ENCODE measurements at regions not wholly inside any gene's neighbourhood (a gene's known extent, or its start where the extent isn't known, plus 50 kb on each side); places are given as distances from the start of the nearest gene placed in this dataset.

DNA sequence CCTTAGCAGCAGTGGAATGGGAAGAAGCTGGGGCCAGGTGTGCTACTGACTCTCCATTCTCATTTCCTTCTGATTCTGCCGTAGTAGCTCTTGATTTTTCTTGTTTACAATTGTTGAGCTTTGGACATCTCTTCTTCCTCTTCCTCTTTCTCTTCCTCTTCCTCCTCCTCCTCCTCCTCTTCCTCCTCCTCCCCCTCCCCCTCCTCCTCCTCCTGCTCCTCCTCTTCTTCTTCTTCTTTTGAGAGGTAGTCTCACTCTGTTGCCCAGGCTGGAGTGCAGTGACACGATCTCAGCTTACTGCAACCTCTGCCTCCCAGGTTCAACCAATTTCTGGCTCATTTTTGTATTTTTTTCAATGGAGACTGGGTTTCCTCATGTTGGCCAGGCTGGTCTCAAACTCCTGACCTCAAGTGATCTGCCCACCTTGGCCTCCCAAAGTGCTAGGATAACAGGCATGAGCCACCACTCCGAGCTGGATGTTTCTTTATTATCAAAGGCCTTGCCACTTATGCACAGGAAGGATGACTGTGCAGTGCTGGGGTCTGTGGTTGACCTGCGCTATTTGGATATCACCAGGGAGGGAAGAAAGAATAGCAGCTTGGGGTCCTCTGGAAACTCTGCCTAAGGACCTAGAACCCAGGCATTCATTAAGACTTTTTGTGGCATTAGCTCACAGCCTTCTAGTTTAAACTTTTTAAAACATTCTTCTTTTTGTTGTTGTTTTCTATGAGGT is 127.8 kb upstream of the KCNJ16 start:
- no peak for DNase-seq

DNA sequence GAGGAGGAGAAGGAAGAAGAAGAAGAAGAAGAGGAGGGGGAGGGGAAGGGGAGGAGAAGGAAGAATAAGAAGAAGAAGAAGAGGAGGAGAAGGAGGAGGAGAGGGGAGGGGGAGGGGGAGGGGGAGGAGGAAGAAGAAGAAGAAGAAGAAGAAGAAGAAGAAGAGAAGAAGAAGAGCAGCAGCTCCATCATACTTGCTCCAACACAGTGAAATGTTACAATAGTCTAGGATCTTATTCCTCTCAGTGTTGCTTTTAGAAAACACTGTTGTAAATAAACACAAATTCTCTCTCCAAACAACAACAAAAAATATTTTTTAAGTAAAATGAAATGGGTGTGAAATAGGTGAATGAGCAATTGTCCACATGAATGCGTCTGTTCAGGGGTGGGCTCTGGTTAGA is 126.6 kb upstream of the KCNJ16 start:
- no peak for DNase-seq

DNA sequence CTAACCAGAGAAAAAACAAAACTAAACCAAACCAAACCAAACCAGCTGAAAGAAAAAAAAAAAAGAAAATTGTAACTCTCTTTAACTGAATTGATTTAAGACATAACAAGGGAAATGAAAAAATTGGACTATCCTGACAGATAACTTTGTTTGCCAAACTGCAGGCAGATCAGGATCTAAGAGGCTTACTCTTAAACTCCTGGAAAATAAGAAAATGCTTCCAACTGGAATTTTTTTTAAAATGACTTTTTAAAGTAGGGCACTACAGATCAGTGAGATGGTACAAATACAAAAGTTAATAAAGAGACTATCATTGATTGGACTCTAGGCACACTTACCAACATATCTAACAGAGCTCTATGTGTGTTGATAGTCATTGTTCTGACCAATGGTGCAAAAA is 125.5 kb upstream of the KCNJ16 start:
- no peak for DNase-seq

DNA sequence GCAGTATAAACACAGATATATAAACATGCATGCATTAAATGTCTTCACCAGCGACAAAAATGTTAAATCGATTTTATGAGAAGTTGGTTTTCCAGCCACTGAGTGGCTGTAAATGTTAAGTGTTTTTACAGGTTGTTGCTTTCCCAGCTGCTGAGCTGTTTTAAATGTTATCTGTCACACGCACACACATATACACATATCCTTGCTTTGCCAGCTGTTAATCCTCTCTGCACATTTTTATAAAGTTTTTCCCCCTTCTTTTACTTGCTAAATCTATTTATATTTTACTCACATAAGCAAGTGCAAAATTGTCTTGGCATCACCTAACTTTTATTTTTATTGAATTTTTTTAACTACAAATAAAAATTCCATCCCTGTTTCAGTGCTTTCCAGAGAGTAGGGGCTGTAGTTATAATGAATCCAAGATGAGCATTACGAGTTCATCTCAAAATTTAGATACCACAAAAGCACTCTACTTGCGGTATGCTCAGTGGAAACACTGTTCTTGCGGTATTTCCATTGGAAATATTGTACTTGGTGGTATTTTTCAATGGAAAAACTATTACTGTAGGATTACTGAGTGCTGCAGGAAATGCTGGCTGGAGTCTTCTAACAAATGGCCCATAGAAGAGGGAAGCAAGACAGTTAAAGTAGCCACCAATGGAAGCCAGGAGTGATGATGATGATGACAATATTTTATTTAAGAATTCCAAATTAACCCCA is 124.9 kb upstream of the KCNJ16 start:
- DNase-seq, result no peak

DNA sequence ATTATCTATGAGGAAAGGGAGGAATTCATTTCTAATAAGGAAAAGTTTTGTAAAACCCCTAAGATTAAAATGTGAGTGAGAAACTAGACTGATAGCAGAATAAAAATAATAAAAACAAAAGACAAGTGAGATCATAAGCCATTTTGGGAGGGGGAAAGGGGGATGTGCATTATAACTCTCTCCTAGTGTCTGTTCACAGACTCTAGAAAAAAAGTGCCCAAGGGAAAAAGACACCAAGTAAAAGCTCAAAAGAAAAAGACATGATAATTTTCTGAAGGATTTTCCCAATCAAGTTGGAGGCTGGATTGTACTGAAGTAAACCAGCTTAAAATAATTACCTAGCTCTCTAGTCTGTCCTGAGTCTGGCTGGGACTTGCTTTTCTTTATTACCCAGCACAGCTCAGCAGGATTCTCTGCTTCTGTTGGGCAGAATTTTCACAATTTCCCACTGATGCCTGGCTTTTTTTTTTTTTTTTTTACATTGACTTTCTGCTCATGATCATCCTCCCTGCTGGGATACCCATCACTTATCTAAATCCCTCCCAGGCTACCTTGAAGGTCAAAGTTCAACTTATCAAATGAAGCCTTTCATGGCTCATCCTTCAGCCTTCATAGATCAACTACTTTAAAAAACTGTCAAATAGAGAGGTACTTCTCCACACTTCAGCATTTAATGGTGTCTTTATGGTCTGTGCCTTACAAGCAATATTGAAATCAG is 124.2 kb upstream of the KCNJ16 start:
- DNase-seq, result no peak

DNA sequence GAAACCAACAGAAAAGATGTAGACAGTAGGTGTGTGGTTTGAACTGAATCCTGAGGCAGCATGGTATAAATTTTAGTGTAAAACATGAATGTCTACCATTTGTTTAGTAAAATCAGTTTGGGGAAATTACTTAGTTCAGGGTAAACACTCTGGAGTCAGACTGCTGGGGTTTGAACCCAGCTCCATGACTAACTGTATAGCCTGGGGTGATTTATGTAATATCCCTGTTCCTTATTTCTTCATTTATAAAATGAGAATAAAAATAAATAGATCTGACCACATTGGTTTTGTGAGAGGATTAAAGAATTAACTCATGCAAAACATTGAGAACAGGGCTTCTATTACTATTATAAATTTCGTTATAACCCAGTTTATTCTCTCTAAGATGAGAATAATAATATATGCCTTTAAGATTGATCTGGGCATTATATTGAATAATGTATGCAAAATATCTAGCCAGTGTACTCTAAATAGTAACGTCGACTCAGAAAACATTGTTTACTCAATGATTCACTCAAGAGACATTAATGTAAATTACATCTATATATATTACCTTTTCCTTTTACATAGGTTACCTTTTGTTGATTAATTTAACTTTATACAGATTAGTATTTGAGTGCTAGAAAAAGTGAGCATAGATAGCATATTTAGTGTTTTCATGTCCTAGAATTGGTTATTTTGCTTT is 120.6 kb upstream of the KCNJ16 start:
- no peak for DNase-seq

DNA sequence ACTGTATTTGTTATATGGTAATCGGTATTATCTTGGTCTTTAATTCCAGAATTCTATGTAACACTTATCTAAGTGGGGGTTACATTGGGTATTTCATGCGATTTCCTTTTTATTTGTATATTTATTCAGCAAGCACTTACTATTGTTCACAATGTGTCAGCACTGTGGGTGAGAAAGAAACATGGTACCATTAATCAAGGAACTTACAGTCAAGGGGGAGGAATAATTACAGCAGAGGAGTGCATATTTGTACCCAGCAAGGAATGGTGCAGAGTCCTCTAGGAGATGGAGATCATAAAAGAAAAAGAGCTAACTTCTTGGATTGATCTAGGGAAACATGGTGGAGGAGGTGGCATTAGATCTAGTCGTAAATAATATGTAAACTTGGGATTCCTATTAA is 117.0 kb upstream of the KCNJ16 start:
- no peak for DNase-seq

DNA sequence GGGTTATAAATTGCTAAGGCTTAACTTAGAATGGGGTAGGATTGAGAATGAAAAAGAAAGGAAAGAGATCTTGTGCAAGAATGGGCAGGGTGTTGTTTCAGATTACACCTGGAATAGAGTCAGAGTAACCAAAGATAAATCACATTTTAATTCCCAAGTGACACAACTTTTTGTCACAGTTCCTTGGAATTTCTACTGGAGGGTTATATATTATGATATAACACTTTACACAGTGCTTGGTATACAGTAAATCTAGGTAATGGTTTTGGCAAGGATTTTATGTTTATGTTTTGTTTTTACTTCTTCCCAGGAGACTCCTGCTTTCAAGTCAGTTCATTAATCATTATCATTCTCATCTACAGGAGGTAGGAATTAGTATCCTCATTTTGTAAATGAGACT is 115.7 kb upstream of the KCNJ16 start:
- DNase-seq, result no peak

DNA sequence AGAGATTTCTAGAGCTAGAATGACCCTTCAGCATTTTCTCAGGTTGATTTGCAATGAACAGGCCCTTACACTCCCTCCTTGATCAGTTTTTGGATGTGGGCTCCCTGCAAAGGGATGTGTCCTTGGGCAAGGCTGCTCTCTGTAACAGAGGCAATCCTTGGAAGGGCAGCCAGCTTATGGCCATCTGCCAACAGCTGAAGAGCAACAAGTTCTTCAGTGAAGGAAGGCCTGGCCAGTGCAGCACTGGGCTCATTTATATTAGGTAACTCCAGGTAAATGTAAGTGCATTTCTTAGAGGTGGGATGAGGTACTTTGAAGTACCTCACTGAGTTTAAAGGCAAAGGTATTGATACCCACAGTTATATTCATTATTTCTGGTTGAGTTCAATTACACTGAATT is 114.3 kb upstream of the KCNJ16 start:
- peak in 8 of 58 donors; percentile 1 to 8 (median 2) for DNase-seq

DNA sequence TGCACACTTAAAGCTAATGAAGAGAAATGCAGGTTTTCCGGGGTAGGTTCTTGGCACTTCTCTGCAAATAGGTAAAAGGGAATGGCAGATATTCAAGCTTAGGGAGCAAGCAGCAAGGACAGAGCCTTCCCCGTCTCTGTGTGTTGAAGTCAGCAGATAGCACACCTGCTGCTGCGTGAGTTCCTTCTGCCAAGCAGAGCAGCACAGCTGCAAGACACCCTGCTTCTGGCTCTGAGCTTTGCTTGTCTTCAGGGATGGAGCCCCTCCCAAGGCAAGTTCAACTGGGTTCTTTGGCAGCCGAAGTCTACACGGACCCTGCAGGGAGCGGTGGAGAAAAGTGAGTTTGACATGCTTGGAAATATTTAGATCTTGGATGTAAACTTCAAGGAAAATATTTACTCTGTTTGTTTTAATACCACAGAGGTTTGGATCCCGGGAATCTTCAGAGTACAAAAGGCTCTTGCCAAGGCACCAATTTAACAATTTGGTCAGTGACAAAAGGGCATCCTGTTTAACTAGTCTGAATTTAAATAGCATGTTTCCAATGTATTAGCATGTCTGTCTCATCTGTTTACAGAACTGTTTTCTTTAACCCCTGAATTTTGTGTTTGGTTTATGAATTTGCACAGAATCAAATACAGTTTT is 113.4 kb upstream of the KCNJ16 start:
- DNase-seq, result peak in 17 of 58 donors; percentile 0 to 19 (median 3)

DNA sequence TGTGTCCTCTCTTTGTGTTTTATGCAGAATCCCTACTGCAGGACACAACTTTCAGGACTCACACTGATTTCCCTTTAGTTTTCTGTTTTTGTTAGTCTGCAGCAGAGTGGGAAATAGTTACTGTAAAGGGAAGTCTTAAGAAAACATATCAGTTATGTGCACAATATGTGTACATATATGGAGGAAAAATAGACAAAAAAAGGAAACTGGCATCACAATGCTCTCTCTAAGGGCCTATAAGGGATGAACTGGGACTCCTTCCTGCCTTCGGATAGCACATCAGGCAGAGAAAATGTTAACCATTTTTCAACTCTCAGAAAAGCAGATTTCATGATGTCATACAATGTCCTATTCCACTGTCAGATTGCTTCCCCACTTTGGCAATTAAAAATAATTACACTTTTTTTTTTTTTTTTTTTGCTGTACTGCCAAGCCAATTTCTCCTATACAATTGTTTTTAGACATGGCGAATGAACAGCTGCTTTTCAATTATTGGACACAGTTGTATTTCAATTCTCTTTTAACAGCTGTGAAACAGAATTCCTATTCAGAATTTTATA is 112.5 kb upstream of the KCNJ16 start:
- no peak for DNase-seq

DNA sequence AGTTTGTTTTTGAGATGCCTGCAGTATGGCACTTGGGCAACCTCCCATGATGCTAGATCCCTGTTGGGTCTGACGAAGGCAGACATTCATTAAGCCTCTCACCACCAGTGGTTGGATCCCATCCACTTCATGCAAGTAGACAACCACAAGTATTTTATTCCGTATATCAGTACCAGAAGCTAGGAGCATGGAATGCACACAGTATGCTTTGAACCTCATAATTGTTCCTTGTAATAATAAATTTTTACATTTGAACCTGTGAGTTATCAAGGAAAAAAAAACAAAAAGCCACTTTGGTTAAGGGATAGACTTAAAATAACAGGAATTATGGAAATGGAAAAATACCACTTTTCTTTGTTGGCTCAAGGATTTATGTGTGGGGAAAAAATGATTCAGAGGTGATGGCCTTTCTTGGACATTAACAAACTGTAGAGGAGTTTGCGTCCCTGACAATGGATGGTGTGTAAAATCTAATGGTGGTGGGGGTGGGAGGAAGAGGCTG is 107.1 kb upstream of the KCNJ16 start:
- no peak for DNase-seq

DNA sequence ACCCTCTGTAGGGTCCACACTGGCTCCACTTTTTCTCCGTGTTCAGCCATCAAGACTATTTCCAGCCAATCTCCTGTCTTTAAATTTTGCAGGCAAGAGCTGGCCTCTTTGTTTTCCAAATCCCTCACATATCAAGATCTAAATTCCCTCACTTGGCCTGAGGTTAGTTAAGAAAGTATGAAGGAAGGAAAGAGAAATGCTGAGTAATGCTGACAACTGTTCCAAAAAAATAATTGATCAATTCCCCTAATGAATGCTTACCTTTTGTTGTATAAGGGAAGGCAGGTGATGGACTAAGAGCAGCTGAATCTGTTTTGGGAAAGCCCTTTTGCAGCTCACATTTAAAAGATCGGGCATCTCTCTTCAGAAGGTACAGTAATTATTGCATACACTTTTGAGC is 105.1 kb upstream of the KCNJ16 start:
- no peak for DNase-seq

DNA sequence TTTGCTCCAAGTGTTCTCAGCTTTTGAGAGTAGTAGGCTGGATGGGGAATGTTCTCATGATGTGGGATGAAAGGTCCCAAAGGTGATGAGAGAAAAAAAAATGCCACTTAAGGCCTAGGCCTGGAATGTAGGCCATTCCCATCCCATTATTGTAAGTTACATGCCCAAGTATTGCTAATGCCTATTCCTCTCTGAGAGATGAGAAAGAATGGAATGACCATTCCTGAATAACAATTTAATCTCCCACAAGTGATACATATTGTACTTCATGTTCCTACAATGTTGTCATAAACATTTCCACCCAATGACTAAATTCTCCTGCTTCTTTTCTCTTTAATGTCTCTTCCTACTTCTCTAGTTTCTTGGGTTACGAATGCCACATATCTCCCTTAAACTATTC is 102.8 kb upstream of the KCNJ16 start:
- DNase-seq, result no peak

DNA sequence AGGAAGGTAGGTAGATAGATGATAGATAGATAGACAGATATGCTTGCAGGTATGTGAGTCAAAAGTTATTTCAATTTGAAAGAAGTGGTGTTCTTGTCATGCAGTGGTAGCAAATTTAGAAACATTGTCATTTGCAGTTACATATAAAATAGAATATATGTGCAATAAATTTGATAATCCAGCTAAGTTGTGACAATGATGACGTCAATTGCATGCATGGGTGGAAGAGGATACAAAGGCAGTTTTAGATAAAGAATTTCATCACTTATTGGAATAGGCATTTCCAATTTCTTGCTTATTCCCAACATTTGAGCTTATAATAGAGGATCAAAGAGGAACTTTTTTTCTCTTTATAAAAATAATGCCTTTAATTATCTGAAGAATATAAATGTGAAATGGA is 99.2 kb upstream of the KCNJ16 start:
- DNase-seq, result no peak

DNA sequence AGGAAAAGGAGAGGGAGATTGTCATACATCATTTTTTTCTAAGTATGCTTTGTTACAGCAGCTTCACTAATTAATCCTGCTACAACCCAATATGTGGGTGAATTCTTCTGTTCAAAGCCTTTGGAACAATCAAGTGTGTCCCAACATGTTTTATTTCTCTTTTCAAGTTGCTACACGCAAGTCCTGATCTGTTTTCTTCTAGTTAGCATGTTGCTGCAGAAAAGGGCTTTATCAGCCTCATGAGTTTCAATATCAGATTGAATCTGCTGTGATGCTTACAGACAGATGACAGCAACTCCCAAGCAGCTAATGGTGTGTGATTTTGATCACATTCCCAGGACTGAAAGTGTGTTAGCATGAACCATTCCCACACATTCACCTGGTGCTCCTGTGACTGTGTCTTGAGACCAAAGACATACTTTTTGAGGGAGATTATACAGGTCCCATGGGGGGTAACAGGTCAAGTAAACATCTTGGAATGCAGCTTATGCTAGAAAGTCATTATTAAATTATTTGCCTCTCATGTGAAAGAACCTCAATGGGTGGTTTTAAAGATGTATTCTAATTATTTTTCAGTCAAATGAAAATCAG is 96.9 kb upstream of the KCNJ16 start:
- no peak for DNase-seq

DNA sequence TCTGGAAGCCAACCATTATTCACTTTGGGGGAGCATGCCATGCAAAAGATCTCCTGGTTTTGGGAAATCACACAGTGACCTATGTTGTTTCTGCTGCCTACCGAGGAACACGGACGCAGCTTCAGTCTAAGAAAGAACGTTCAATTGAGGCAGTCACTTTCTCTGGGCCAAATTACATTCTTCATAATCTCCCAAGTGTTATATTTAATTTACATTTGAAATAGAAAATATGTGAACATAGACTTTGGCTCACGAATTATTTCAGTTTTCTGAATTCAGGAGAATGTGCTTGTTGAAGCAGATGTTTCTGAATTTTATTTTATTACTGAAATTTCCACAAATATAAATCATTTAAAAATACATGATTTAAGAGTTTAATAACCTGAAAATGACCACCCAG is 93.6 kb upstream of the KCNJ16 start:
- no peak for DNase-seq

DNA sequence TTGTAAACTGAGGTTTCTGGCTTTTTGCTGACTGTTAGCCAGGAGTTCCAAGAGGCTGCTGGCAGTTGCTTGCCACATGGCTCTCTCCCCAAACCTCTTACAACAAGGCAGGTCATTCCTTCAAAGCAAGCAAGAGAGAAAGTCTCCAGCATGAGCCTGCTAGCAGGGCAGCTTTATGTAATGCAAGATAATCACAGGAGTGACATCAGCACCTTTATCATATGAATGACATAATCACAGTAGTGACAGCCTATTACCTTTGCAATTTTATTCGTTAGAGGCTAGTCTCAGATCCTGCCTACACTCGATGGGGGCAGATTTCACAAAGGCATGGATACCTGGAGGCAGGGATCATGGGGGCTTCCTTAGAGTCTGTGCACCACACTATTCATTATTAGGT is 79.5 kb upstream of the KCNJ16 start:
- no peak for DNase-seq

DNA sequence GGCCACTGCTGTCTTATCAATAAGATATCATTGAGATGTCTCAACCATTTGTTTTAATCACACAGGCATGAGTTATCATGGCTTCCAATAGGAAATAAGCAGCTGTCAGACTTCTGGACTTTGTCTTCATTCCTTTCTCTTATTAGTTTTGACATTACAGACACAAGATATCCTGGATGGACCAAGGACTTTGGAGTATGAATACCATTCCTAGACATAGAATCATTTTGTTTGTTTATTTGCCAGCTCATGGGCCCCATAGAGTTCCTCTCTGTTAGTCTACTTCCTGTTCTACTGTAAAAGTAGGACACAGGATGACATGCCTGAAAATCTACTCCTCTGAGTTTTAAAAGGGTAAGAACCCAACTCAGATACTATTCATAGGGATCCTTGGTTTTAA is 77.7 kb upstream of the KCNJ16 start:
- DNase-seq, result no peak

DNA sequence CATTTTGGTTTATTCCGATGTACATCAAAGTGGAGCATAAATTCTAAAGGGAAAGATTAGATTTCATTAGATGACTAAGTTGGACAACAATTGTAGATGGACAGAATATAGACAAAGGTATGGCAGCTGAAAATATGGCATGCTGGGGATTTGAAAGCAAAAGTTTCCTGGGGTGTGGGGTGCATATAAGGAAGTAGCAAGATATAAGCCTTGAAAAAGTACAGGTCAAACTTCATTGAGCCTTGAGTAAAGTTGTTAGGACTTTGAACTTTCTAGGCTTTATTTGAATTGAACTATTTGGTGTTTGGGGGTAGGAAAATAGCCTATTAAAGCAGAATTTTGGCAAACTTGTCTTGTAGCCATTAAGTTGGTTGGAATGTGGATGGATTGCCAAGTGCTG is 75.8 kb upstream of the KCNJ16 start:
- no peak for DNase-seq

DNA sequence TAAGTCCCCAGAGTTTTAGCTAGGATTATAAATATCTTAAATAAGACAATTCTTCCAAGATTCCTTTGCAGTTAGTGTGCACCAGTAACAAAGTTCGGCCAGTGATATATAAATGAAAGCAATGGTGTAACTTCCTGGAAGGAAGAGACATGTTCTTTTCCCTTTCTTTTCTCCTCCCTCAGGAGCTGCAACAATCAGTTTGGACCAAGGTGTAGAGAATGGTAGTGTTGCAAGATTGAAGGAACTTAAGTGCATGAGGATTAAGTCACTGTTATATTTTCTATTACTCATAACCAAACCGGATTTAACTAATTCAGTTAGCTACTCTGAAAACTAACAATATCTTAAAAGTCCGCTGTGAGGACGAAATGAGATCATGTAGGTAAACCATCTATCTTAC is 68.9 kb upstream of the KCNJ16 start:
- no peak for DNase-seq

Measured in anterior cingulate cortex (tissue), 58 donors.